ENCODE measurements at regions not wholly inside any gene's neighbourhood (a gene's known extent, or its start where the extent isn't known, plus 50 kb on each side); places are given as distances from the start of the nearest gene placed in this dataset.
"Not testable (repeated sequence)": the region's sequence is repeated elsewhere in the genome, so short reads cannot be mapped to it uniquely, and the experiment has no call there.

DNA sequence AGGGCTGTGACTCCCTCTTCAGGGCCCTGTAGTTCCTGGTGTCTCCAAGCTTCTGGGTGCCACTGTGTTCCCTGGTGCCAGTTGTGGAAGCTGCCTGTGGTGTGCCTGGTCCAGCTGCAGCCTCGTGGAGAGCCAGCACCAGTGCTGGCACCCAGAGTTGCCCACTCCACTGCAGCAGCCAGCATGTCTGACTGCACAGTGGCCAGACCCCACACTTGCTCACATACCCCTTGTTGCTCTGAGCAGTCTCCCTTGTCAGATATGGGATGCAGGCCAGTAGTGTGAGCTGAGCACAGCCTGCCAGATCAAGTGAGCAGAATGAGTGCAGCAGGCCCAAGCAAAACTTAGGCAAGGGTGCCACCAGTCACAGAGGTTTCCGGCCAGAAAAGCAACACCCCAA, 108.6 kb downstream of the ZMAT1 start:
- no peaks in the 10 kb centered on the region for H3K9me3 ChIP-seq (ENCODE audit: control insufficient read depth, low read length)
- H3K79me2 ChIP-seq, result no peaks in the 10 kb centered on the region
- H3K4me3 ChIP-seq (ENCODE audit: low read depth, low read length), result no peak overlapping the region
- no peak overlapping the region for H3K9ac ChIP-seq
- no peaks in the 10 kb centered on the region for H3K27me3 ChIP-seq (ENCODE audit: control insufficient read depth, insufficient read depth, low read length)
- H2AFZ ChIP-seq, result no peak overlapping the region
- no peaks in the 10 kb centered on the region for H3K4me1 ChIP-seq
- H3K4me2 ChIP-seq (ENCODE audit: low read length), result no peak overlapping the region
- no peaks in the 10 kb centered on the region for H3K36me3 ChIP-seq (ENCODE audit: control insufficient read depth, insufficient read depth, low read length)
- H3K27ac ChIP-seq, result no peak overlapping the region
- TF ChIP-seq, protein P1, sequence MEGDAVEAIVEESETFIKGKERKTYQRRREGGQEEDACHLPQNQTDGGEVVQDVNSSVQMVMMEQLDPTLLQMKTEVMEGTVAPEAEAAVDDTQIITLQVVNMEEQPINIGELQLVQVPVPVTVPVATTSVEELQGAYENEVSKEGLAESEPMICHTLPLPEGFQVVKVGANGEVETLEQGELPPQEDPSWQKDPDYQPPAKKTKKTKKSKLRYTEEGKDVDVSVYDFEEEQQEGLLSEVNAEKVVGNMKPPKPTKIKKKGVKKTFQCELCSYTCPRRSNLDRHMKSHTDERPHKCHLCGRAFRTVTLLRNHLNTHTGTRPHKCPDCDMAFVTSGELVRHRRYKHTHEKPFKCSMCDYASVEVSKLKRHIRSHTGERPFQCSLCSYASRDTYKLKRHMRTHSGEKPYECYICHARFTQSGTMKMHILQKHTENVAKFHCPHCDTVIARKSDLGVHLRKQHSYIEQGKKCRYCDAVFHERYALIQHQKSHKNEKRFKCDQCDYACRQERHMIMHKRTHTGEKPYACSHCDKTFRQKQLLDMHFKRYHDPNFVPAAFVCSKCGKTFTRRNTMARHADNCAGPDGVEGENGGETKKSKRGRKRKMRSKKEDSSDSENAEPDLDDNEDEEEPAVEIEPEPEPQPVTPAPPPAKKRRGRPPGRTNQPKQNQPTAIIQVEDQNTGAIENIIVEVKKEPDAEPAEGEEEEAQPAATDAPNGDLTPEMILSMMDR (IDR thresholded peaks at IDR 0.05), result no peak

DNA sequence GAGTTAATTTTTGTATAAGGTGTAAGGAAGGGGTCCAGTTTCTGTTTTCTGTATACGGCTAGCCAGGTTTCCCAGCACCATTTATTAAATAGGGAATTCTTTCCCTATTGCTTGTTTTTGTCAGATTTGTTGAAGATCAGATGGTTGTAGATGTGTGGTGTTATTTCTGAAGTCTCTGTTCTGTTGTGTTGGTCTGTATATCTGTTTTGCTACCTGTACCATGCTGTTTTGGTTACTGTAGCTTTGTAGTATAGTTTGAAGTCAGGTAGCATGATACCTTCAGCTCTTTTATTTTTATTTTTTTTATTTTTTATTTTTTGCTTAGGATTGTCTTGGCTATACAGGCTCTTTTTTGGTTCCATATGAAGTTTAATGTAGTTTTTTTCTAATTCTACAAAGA, 114.1 kb downstream of the ZMAT1 start:
- H3K4me2 ChIP-seq (ENCODE audit: low read length); H2AFZ ChIP-seq; H3K79me2 ChIP-seq: not testable (repeated sequence)

DNA sequence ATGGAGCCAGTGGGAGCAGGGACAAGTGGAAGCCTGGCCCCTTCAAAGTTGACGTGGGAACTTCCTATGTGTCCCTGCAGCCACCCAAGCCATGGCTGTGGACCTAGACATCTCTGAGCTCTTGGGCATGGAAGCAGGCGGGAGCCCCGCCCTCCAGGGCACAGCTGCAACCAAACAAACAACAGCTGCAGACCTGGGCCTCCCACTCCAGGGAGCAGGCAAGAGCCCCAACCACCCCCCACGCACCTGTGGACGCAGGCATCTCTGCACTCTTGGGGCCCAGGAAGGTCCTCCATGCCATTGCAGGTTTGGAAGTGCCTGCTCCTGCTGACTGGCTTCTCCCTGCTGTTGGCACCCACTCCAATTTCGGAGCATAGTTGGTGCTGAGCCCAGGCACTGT, 118.6 kb downstream of the ZMAT1 start:
- H3K27ac ChIP-seq, result no peak overlapping the region
- H3K9ac ChIP-seq, result no peak overlapping the region
- TF ChIP-seq, protein P1 (IDR thresholded peaks at IDR 0.05), result no peak
- H2AFZ ChIP-seq, result no peak overlapping the region
- H3K27me3 ChIP-seq (ENCODE audit: control insufficient read depth, insufficient read depth, low read length), result no peaks in the 10 kb centered on the region
- H3K9me3 ChIP-seq (ENCODE audit: control insufficient read depth, low read length), result no peaks in the 10 kb centered on the region
- H3K4me2 ChIP-seq (ENCODE audit: low read length), result no peak overlapping the region
- no peak overlapping the region for H3K4me3 ChIP-seq (ENCODE audit: low read depth, low read length)
- H3K4me1 ChIP-seq, result no peaks in the 10 kb centered on the region
- no peaks in the 10 kb centered on the region for H3K79me2 ChIP-seq
- no peaks in the 10 kb centered on the region for H3K36me3 ChIP-seq (ENCODE audit: control insufficient read depth, insufficient read depth, low read length)

More for the DNA sequence above, 114.1 kb downstream of the ZMAT1 start:
- not testable (repeated sequence) for H3K9ac ChIP-seq; H3K27me3 ChIP-seq (ENCODE audit: control insufficient read depth, insufficient read depth, low read length); H3K36me3 ChIP-seq (ENCODE audit: control insufficient read depth, insufficient read depth, low read length); H3K4me1 ChIP-seq; H3K9me3 ChIP-seq (ENCODE audit: control insufficient read depth, low read length); H3K27ac ChIP-seq; H3K4me3 ChIP-seq (ENCODE audit: low read depth, low read length)

DNA sequence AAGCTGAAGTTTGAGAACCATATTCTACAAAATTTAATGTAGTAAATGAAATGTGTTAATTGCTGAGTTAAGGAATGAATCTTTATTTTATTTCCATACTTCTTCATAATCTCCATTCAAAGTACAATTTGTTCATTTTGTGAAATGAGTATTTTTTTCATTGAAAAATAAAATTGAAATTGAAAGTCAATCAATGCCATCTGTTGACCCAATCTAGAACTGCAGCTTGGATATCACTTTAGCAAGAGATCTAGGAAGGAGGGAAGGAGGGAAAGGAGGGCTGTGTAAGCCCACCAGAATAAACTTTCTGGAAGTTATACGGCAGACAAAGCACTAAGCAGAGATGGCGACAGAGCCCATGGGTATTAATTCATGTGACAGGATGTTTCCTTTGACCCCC, 128.4 kb downstream of the ZMAT1 start:
- H3K4me3 ChIP-seq (ENCODE audit: low read depth, low read length), result no peak overlapping the region
- no peaks in the 10 kb centered on the region for H3K4me1 ChIP-seq
- H3K36me3 ChIP-seq (ENCODE audit: control insufficient read depth, insufficient read depth, low read length), result no peaks in the 10 kb centered on the region
- H3K9ac ChIP-seq, result no peak overlapping the region
- no peak overlapping the region for H3K4me2 ChIP-seq (ENCODE audit: low read length)
- TF ChIP-seq, protein P1 (IDR thresholded peaks at IDR 0.05), result peak; percentile 41
- no peak overlapping the region for H2AFZ ChIP-seq
- H3K27ac ChIP-seq, result no peak overlapping the region
- H3K27me3 ChIP-seq (ENCODE audit: control insufficient read depth, insufficient read depth, low read length), result no peaks in the 10 kb centered on the region
- H3K9me3 ChIP-seq (ENCODE audit: control insufficient read depth, low read length), result no peaks in the 10 kb centered on the region
- H3K79me2 ChIP-seq, result no peaks in the 10 kb centered on the region

DNA sequence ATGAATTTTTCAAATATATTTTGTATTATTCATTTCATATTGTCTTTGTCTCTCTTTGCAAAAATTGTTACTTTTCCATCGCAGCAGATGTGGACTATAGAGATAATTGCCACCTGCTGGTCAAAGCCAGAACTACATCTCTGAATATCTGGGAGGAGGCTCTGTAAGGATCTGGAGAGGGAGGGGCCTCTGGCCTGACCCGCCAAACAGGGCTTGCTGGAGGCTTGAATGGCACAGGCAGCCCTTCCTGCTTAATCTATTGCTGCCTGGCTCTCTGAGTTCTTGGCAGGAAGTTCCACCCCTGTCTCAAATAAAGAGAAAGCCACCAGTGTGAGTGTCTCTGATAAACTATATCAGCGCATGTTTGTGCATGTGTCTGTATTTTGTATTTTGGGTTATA, 132.4 kb downstream of the ZMAT1 start:
- Histone ChIP-seq H3K36me3 (ENCODE audit: control insufficient read depth, insufficient read depth, low read length) (no peaks in the 10 kb centered on the region), H3K27ac (no peak overlapping the region), H3K27me3 (ENCODE audit: control insufficient read depth, insufficient read depth, low read length) (no peaks in the 10 kb centered on the region), H3K4me3 (ENCODE audit: low read depth, low read length) (peak overlapping the region; percentile 34), H3K9ac (no peak overlapping the region), H3K79me2 (no peaks in the 10 kb centered on the region), H3K4me2 (ENCODE audit: low read length) (peak overlapping the region; percentile 49), H3K9me3 (ENCODE audit: control insufficient read depth, low read length) (no peaks in the 10 kb centered on the region), H2AFZ (peak overlapping the region; percentile 54), H3K4me1 (no peaks in the 10 kb centered on the region)
- TF ChIP-seq, protein P1 (IDR thresholded peaks at IDR 0.05), result peak; percentile 73

All from parathyroid adenoma (tissue), 2 donors.